Left lung (tissue), 4 donors: ENCODE measurements at regions not wholly inside any gene's neighbourhood (a gene's known extent, or its start where the extent isn't known, plus 50 kb on each side); places are given as distances from the start of the nearest gene placed in this dataset.

ENCODE experiments used
- ATAC-seq: fragments of 200-7000 bp; cut with Tn5 transposase; one replicate; pipeline ENCODE4 v1.9.1; 2020; ENCODE audit warnings: moderate library complexity
- DNase-seq, 4 donors: peaks; one replicate each; pipeline ENCODE4 v3.0.0-alpha.2; 2013 to 2020
- H3K27ac ChIP-seq, 2 donors: fragments of 200-600 bp; sonication (generic) in 1 of 2; one replicate each; pipeline versions ENCODE4 v1.5.0 to v1.8.0; 2020 to 2021
- H3K27me3 ChIP-seq, 2 donors: fragments of 200-600 bp; sonication (generic) in 1 of 2; one replicate each; pipeline versions ENCODE4 v1.5.0 to v1.8.0; 2020 to 2021
- H3K36me3 ChIP-seq, 2 donors: fragments of 200-600 bp; sonication (generic) in 1 of 2; one replicate each; pipeline versions ENCODE4 v1.5.0 to v1.8.0; 2020 to 2021
- H3K4me1 ChIP-seq, 2 donors: fragments of 200-600 bp; one replicate each; pipeline ENCODE4 v1.8.0; 2021
- H3K4me3 ChIP-seq, 2 donors: fragments of 200-600 bp; sonication (generic) in 1 of 2; one replicate each; pipeline versions ENCODE4 v1.5.0 to v1.8.0; 2020 to 2021; ENCODE audit warnings: mild to moderate bottlenecking in 1 of 2
- H3K9me3 ChIP-seq, 2 donors: fragments of 200-600 bp; sonication (generic) in 1 of 2; one replicate each; pipeline versions ENCODE4 v1.5.0 to v1.8.0; 2020 to 2021
- intact Hi-C, 2 donors: fragments of 100-400 bp; cut with DNase I; formaldehyde crosslinking; loops; one replicate each; pipeline versions ENCODE4 v1.11.2 to v1.14.2; 2022
- TF ChIP-seq, protein P1 (sequence below), 2 donors: fragments of 200-600 bp; sonication (generic) in 1 of 2; IDR thresholded peaks; one replicate each; pipeline versions ENCODE4 v1.5.0 to v1.8.0; 2021; ENCODE audit warnings: antibody characterized with exemption in 2 of 2
- donor health status: DM: no; HTN: yes; CAD: no.
- donor health status: DM: no; HTN: no; CAD: no.

DNA sequence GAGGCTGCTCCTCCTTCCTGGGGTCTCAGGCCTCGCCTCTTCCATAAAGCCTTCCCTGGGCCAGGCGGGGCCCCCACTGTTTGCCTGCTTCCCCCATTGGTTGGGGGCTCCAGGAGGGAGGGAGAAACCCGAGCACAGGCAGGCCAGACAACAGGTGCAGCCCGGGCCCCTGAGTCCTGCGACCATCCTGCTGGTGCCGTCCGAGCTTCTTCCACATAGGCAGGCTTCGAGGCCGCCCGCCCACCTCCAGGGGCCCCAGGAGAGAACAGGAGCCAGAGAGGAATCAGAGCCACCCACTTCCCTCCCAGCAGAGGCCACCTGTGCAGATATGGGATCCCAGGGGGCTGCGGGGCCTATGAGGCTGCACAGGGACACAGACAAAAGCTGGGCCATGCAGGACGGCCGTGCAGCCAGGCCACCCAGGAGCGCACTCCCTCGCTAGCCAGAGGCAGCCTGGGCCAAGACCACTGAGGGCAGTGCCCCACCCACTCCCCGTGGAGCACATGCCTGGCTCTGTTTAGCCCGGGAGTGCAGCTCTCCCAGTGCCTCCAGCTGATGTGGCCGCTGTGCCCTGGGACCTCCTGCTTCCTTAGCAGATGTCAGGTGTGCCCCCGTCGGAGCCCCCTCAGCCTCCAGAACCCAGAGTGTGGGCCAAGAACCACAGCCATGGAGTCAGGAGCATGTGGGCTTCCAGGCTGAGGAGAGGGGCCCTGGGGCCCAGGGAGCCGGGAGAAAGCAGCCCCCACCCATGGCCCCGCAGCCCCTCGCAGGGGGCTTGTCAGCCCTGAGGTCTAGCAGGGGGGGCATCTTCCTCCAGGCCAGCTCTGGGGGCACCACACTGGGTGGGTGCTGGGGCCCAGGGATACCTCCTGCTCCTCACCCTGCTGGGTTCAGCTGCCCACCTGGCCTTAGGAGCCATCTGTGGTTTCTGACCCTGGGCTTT, 59.9 kb upstream of the INPP5A start:
- ATAC-seq (no peak), DNase-seq (peak in 1 of 4 donors; percentile 70)
- TF ChIP-seq, protein P1, sequence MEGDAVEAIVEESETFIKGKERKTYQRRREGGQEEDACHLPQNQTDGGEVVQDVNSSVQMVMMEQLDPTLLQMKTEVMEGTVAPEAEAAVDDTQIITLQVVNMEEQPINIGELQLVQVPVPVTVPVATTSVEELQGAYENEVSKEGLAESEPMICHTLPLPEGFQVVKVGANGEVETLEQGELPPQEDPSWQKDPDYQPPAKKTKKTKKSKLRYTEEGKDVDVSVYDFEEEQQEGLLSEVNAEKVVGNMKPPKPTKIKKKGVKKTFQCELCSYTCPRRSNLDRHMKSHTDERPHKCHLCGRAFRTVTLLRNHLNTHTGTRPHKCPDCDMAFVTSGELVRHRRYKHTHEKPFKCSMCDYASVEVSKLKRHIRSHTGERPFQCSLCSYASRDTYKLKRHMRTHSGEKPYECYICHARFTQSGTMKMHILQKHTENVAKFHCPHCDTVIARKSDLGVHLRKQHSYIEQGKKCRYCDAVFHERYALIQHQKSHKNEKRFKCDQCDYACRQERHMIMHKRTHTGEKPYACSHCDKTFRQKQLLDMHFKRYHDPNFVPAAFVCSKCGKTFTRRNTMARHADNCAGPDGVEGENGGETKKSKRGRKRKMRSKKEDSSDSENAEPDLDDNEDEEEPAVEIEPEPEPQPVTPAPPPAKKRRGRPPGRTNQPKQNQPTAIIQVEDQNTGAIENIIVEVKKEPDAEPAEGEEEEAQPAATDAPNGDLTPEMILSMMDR (IDR thresholded peaks at IDR 0.05) = no peak
- Histone ChIP-seq H3K27ac (no peak overlapping the region), H3K4me1 (no peaks in the 10 kb centered on the region), H3K36me3 (no peaks in the 10 kb centered on the region), H3K9me3 (no peaks in the 10 kb centered on the region), H3K27me3 (no peaks in the 10 kb centered on the region), H3K4me3 (no peak overlapping the region)
- intact Hi-C loops = no loop called here

DNA sequence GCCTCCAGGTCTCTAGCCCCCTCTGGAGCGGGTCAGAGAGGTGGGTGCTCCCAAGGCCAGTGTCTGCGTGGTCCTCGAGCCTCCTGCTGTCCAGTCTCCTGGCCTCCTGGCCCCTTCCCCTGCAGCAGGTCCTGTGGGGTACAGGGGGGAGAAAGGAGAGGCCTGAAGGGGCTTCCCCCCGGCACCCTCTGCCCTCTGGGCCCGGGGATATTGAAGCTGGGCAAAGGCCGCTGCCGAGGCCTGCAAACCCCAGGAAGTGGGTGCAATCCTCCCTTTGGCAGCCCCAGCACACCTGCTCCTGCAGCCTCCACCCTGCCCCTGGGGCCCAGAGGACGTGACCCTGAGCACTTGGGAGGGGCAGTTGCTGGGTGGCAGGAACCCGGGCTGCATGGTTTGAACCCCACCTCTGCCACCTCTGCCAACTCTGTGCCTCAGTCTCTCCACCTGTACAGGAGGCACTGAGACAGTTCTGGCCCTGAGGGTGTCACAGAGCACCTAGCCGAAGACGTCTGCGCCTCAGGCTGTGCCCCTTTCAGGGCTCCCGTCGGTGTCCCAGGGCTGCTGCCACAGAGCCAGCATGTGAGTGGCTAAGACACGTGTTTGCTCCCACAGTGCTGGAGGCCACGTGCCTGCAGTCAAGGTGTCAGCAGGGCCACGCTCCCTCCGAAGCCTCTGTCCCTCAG, 59.1 kb upstream of the INPP5A start:
- no peak overlapping the region for H3K4me3 ChIP-seq
- no peaks in the 10 kb centered on the region for H3K9me3 ChIP-seq
- H3K27me3 ChIP-seq = no peaks in the 10 kb centered on the region
- TF ChIP-seq, protein P1 (IDR thresholded peaks at IDR 0.05) = no peak
- DNase-seq (peak in 2 of 4 donors; percentile 25 to 59), ATAC-seq (no peak)
- H3K36me3 ChIP-seq = no peaks in the 10 kb centered on the region
- intact Hi-C loops = no loop called here
- H3K4me1 ChIP-seq = no peaks in the 10 kb centered on the region
- no peak overlapping the region for H3K27ac ChIP-seq

DNA sequence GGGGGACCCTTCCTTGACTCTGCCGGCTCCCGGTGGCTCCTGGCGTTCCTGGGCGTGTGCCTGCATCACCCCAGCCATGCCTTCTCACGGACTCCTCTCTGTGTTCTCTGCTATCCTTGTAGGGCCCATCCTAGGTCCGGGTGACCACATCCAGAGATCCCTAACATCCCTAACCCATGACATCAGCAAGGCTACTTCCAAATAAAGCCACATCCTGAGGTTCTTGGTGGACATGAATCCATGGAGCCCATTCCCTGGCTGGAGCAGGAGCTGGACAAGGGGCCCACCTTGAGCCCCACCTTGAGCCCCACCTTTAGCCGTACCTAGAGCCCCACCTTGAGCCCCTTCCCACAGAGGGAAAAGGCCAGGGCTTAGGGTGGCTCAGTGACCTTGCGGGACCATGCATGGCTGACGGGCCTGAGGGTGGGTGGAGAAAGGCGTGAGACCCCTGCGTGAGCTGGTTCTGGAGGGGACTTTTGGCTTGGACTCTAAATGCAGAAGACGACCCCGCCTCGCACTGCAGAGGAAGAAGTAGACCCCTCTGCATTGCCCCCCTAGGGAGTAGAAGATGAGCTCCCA, 58.5 kb upstream of the INPP5A start:
- Histone ChIP-seq H3K9me3 (no peaks in the 10 kb centered on the region), H3K36me3 (no peaks in the 10 kb centered on the region), H3K4me3 (no peak overlapping the region), H3K4me1 (no peaks in the 10 kb centered on the region), H3K27ac (no peak overlapping the region), H3K27me3 (no peaks in the 10 kb centered on the region)
- intact Hi-C loops = no loop called here
- TF ChIP-seq, protein P1 (IDR thresholded peaks at IDR 0.05) = no peak
- DNase-seq (peak in 2 of 4 donors; percentile 27 to 43), ATAC-seq (no peak)

DNA sequence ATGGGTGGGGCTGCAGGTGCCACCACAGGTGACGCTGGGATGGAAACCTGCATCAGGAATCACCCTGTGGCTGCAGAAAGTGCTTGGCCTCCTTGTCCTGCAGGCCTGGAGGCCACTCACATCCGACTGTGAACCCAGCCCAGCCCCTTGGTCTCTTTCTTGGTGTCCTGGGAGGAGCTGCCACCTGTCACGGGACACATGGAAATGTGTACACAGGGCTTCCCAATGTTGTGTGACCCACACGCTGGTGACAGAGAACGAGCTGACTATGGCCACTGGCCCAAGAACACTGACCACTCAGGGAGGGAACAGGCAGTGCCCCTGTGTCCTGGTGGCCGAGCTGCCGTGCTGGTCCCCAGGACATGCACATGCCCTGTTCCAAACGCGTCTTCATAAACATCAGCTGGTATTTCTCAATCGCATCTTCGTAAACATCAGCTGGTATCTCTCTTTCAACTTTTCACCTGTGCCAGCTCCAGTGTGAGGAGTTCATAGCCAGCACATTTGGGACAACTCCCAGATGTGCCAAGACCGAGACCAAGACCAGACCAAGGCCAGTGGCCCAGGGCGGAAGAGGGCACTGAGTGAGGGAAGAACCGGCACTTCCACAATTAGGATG, 57.9 kb upstream of the INPP5A start:
- no peak overlapping the region for H3K4me3 ChIP-seq
- H3K9me3 ChIP-seq = no peaks in the 10 kb centered on the region
- H3K27me3 ChIP-seq = no peaks in the 10 kb centered on the region
- TF ChIP-seq, protein P1 (IDR thresholded peaks at IDR 0.05) = no peak
- no peaks in the 10 kb centered on the region for H3K36me3 ChIP-seq
- intact Hi-C loops = no loop called here
- H3K27ac ChIP-seq = no peak overlapping the region
- DNase-seq (peak in 2 of 4 donors; percentile 17 to 47), ATAC-seq (no peak)
- no peaks in the 10 kb centered on the region for H3K4me1 ChIP-seq
